K562 (cell line): ENCODE measurements at regions not wholly inside any gene's neighbourhood (a gene's known extent, or its start where the extent isn't known, plus 50 kb on each side); places are given as distances from the start of the nearest gene placed in this dataset.

Source experiments
- BRD9 ChIP-seq: fragments of 450-650 bp; IDR thresholded peaks from 2 replicates; pipeline ENCODE4 v1.6.1; 2018; ENCODE audit warnings: low read depth; ENCODE audit not compliant: partially characterized antibody
- EP300 ChIP-seq: IDR thresholded peaks from 2 replicates; pipeline ENCODE4 v1.6.1; 2012; ENCODE audit warnings: low read length, improper control_type of control experiment
- PTBP1 ChIP-seq: fragments of 200-400 bp; formaldehyde crosslinking; IDR thresholded peaks from 2 replicates; pipeline ENCODE4 v1.6.1; 2017; ENCODE audit warnings: low read depth, low read length
- RAD21 ChIP-seq, 2 experiments: fragments of 250-450 bp in 1 of 2; fragments of 450-650 bp in 1 of 2; sonication (Bioruptor Pico) in 1 of 2; formaldehyde crosslinking in 1 of 2; IDR thresholded peaks in 1 of 2; conservative IDR thresholded peaks in 1 of 2; 2 replicates each; pipeline versions ENCODE4 v1.4.0 to v1.8.0; 2020 to 2022; ENCODE audit warnings: mild to moderate bottlenecking in 2 of 2, moderate library complexity in 1 of 2
- RCOR1 ChIP-seq, 2 experiments: IDR thresholded peaks; 2 replicates each; pipeline ENCODE4 v1.6.1; 2012; ENCODE audit warnings: low read depth in 2 of 2, low read length in 2 of 2, borderline replicate concordance in 1 of 2, improper control_type of control experiment in 1 of 2
- SAP30 ChIP-seq: fragments of 200-600 bp; sonication (generic); IDR thresholded peaks from 2 replicates; pipeline ENCODE4 v1.6.1; 2012; ENCODE audit warnings: borderline replicate concordance, low read depth, mild to moderate bottlenecking, moderate library complexity, low read length, control low read depth, inconsistent platforms; ENCODE audit not compliant: insufficient read depth, poor library complexity, severe bottlenecking
- SETDB1 ChIP-seq: IDR thresholded peaks from one replicate; pipeline ENCODE4 v1.6.1; 2012; ENCODE audit warnings: low read length, control low read depth, inconsistent platforms
- UBTF ChIP-seq, 2 experiments: IDR thresholded peaks; 2 replicates each; pipeline ENCODE4 v1.6.1; 2012; ENCODE audit warnings: improper control_type of control experiment in 2 of 2, low read depth in 2 of 2, low read length in 2 of 2, borderline replicate concordance in 1 of 2

- TF ChIP-seq SETDB1 (no peak), RAD21 (CRISPR knock-in tag; conservative IDR thresholded peaks at IDR 0.05 in 1 of 2, IDR thresholded peaks at IDR 0.05 in 1 of 2) (no peak), RCOR1 (IDR thresholded peaks at IDR 0.05; ENCODE audit: borderline replicate concordance in 1 of 2, low read depth in 2 of 2, low read length in 2 of 2) (no peak), UBTF (IDR thresholded peaks at IDR 0.05; ENCODE audit: borderline replicate concordance in 1 of 2, low read depth in 2 of 2, low read length in 2 of 2) (no peak), EP300 (no peak), BRD9 (no peak), PTBP1 (no peak), SAP30 (no peak)
Observed at GRCh38 chr12:113552760-113553159, 81.1 kb upstream of the LHX5 start.
